D721Med (cell line): ENCODE measurements at regions not wholly inside any gene's neighbourhood (a gene's known extent, or its start where the extent isn't known, plus 50 kb on each side); places are given as distances from the start of the nearest gene placed in this dataset.

Experiments used
- DNase-seq: peaks from one replicate; pipeline ENCODE4 v3.0.0; 2011; ENCODE audit warnings: low spot score; ENCODE audit not compliant: insufficient read length
- FAIRE-seq: peaks from 2 replicates; lab custom pipeline; 2011; peaks lifted over from hg19 to GRCh38; lab: Jason Lieb, UNC
- CTCF ChIP-seq: IDR thresholded peaks from 2 replicates; pipeline ENCODE4 v1.5.1; 2012; ENCODE audit warnings: mild to moderate bottlenecking, control low read depth; ENCODE audit not compliant: insufficient read depth; ENCODE audit errors: missing control alignments

DNA sequence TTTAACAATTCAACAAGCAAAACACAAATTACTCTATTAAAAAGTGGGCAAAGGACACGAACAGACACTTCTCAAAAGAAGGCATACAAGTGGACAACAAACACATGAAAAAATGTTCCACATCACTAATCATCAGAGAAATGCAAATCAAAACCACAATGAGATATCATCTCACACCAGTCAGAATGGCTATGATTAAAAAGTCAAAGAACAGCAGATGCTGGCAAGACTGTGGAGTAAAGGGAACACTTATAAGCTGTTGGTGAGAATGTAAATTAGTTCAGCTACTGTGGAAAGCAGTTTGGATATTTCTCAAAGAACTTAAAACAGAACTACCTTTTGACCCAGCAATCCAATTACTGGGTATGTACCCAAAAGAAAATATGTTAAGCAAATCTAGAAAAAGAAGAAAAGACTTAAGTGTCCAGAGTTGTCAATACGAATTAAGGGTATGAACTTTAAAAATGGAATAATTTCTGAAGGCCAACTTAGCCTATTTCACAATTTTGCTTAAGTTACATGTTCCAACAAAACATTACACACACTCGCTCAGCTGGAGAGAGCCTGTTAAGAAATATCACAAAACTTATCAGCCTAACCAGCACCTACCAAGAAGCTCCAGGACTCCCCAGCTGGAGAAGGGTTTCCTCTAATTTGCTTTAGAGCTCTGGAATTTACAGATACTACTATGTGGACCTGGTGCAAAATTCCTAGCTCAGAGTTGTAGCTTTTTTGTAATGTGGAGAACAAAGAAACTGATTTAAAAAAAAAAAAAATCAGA, 232.1 kb downstream of the DUSP10 start:
- TF ChIP-seq CTCF: no peak
- no peak for FAIRE-seq
- no peak for DNase-seq

DNA sequence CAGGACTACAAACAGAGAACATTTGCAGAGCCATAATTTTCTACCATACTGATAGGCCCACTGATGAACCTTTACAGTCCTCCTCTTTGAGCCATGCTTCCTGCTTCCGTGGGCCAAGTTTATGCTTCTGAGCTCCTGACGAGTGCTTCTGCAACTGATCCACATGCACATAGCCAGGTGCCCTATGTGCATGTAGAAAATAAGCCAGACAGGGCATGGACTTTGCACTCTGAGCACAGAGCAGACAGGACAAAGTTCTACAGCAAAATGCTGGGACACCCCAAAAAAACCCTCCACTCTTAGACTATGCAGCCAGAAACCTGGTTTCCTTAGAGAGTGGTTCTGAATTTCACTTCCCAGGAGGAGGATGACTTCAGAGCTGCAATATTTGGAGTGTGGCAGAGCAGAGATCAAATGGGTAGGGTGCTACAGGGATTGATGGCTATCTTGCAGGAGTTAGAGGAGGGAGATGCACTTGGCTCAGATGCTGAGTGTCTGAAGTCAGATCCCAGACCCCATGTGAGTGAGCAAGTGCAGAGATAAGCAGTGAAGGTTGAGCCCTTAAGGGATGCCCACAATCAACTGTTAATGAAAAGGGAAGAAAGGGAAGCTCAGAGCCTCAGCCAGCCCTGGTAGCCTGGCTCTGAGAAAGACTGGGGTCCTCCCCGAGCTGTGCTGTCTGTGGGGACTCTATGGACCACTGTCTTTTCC, 230.9 kb downstream of the DUSP10 start:
- TF ChIP-seq CTCF: no peak
- no peak for DNase-seq
- no peak for FAIRE-seq

DNA sequence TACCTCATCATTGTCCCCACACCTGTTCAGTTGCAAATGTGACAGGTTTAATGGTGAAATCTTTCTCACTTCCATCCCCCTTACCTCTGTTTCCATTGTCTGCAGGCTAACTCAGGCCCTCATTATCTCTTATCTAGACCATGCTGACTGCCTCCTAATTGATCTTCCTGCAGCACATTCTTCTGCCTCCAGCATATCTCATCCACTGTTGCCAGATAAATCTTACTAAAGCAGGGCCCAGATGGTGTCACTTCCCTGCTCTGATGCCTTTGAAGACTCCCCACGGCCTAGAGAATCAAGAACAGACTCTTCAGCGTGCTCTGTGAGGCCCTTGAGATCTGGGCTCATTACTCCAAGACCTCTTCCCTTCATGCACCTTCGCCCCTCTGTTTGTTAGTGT, 230.1 kb downstream of the DUSP10 start:
- FAIRE-seq: no peak

DNA sequence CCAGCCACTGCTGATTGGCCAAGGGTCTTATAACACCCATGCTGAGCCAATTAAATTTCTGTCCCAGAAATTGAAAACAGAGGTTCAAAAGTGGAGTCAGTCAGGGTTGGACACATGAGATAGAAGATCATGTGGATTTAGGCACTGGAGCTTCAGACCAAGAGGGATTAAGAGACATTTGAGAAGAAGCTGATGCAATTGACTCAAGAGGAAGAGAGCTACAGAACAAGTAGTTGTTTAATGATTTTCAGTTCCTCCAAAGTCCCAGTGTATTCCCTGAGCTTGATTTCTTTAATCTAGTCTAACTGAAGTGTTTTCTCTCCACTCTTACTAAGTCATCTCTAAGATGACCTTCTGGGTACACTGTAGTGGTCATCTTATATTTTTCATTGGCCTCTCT, 227.1 kb downstream of the DUSP10 start:
- FAIRE-seq (peak; percentile 69), DNase-seq (no peak)
- no peak for TF ChIP-seq CTCF

More for the DNA sequence above, 230.1 kb downstream of the DUSP10 start:
- no peak for TF ChIP-seq CTCF
- no peak for DNase-seq

- DNase-seq (no peak), FAIRE-seq (no peak)
- TF ChIP-seq CTCF: no peak
Observed at GRCh38 chr1:221515496-221515895, 226.4 kb downstream of the DUSP10 start.

DNA sequence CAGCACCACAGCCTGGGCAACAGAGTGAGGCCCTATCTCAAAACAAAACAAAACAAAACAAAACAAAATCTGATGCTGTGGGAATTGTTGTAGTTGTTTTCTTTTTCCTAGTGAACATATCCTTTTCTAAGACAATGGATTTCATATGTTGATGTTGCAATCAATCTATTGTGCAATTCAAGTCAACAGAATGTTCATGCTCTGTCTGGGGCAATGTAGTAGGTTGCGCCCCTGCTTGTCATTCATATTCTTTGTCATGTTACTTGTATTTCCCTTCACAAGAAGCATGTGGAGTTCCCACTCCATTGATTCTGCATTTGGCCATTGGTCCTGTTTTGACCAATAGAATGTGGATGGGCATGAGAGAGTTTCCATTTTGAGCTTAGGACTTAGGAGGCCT, 223.9 kb downstream of the DUSP10 start:
- FAIRE-seq: no peak
- TF ChIP-seq CTCF: no peak
- DNase-seq: no peak

DNA sequence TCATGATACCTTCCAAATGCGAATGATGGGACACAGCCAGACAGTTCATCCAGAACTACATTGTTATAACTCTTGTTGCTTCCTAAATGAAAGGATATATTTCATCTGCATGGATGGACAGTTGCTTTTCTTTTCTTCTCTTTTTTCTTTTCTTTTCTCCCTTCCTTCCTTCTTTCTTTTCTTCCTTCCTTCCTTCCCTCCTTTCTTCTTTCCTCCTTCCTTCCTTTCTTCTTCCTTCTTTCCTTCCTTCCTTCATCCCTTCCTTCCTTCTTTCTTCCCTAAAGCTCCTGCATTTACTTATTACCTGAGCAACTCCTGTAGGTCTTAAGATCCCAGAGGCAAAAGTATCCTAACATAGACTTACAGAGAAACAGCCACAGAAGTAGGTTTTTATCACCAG, 221.6 kb downstream of the DUSP10 start:
- TF ChIP-seq CTCF: no peak
- DNase-seq (no peak), FAIRE-seq (peak; percentile 25)
